HL-60 (cell line): ENCODE measurements at regions not wholly inside any gene's neighbourhood (a gene's known extent, or its start where the extent isn't known, plus 50 kb on each side); places are given as distances from the start of the nearest gene placed in this dataset.

Source experiments
- DNase-seq, 2 experiments: peaks; one replicate each; pipeline ENCODE4 v3.0.0-alpha.2; 2010 to 2020; ENCODE audit warnings: low read depth in 1 of 2, low spot score in 1 of 2
- H3K27ac ChIP-seq: fragments of 250-450 bp; sonication (Bioruptor Pico); replicated peaks from 2 replicates; pipeline ENCODE4 v1.5.1; 2020; ENCODE audit warnings: mild to moderate bottlenecking, moderate library complexity
- H3K27me3 ChIP-seq: fragments of 250-450 bp; sonication (Bioruptor Pico); 2 replicates; pipeline ENCODE4 v1.5.1; 2021; ENCODE audit warnings: mild to moderate bottlenecking, moderate library complexity; ENCODE audit not compliant: insufficient read depth, poor library complexity, severe bottlenecking
- H3K4me3 ChIP-seq: replicated peaks from 2 replicates; pipeline ENCODE4 v1.5.1; 2011; ENCODE audit warnings: mild to moderate bottlenecking, control low read depth, low read length; ENCODE audit not compliant: insufficient read depth
- CTCF ChIP-seq: IDR thresholded peaks from one replicate; pipeline ENCODE4 v1.5.1; 2011; ENCODE audit warnings: low read length, control low read depth, inconsistent platforms; ENCODE audit not compliant: insufficient read depth
- GABPA ChIP-seq: IDR thresholded peaks from 2 replicates; pipeline ENCODE4 v1.6.1; 2012; ENCODE audit warnings: low read depth
- POLR2AphosphoS5 ChIP-seq: IDR thresholded peaks from 2 replicates; pipeline ENCODE4 v1.6.1; 2012; ENCODE audit warnings: low read depth
- REST ChIP-seq: IDR thresholded peaks from 2 replicates; pipeline ENCODE4 v1.6.1; 2012; ENCODE audit warnings: low read depth; ENCODE audit not compliant: insufficient replicate concordance
- SPI1 ChIP-seq: IDR thresholded peaks from 2 replicates; pipeline ENCODE4 v1.6.1; 2012; ENCODE audit warnings: low read depth, mild to moderate bottlenecking, borderline replicate concordance

- no peak for TF ChIP-seq REST
- TF ChIP-seq CTCF: no peak
- TF ChIP-seq GABPA: no peak
- TF ChIP-seq SPI1: no peak
- TF ChIP-seq POLR2AphosphoS5: no peak
- no peak for DNase-seq
- Histone ChIP-seq H3K27me3 (no peaks in the 10 kb centered on the region), H3K27ac (no peak overlapping the region), H3K4me3 (no peak overlapping the region)
Measured at GRCh38 chr1:83813576-83813975, 185.4 kb downstream of the TTLL7 start.

- no peaks in the 10 kb centered on the region for H3K27me3 ChIP-seq
- TF ChIP-seq GABPA (no peak), SPI1 (no peak), CTCF (no peak), POLR2AphosphoS5 (no peak), REST (no peak)
- no peak for DNase-seq
- no peak overlapping the region for H3K27ac ChIP-seq
- no peak overlapping the region for H3K4me3 ChIP-seq
Measured at GRCh38 chr1:83810144-83810543, 188.8 kb downstream of the TTLL7 start.

- TF ChIP-seq CTCF (no peak), GABPA (no peak), REST (no peak)
- no peak overlapping the region for H3K4me3 ChIP-seq
- no peaks in the 10 kb centered on the region for H3K27me3 ChIP-seq
- H3K27ac ChIP-seq: no peak overlapping the region
- DNase-seq: no peak
Measured at GRCh38 chr1:83808536-83808935, 190.4 kb downstream of the TTLL7 start.
